HG02981 (cell line): ENCODE measurements at regions not wholly inside any gene's neighbourhood (a gene's known extent, or its start where the extent isn't known, plus 50 kb on each side); places are given as distances from the start of the nearest gene placed in this dataset.

ENCODE experiments used
- ATAC-seq: cut with Tn5 transposase; IDR thresholded peaks from one replicate; pipeline ENCODE4 v1.9.1; 2021; ENCODE audit warnings: mild to moderate bottlenecking, moderate library complexity; ENCODE audit not compliant: unreplicated experiment

GRCh38 chr2:45256173-45256866, 247.1 kb upstream of the SIX2 start:
- no peak for ATAC-seq

- no peak for ATAC-seq
Measured at GRCh38 chr2:45255563-45255962, 246.3 kb upstream of the SIX2 start.

GRCh38 chr2:45254025-45254424, 244.8 kb upstream of the SIX2 start:
- no peak for ATAC-seq

GRCh38 chr2:45253151-45253550, 243.9 kb upstream of the SIX2 start:
- no peak for ATAC-seq

GRCh38 chr2:45250176-45250575, 240.9 kb upstream of the SIX2 start:
- ATAC-seq: no peak

- ATAC-seq: no peak
Measured at GRCh38 chr2:45248214-45248613, 239.0 kb upstream of the SIX2 start.

- no peak for ATAC-seq
Measured at GRCh38 chr2:45244928-45245327, 235.7 kb upstream of the SIX2 start.

GRCh38 chr2:45242161-45242741, 233.0 kb upstream of the SIX2 start:
- no peak for ATAC-seq

GRCh38 chr2:45241061-45241561, 231.9 kb upstream of the SIX2 start:
- no peak for ATAC-seq

- no peak for ATAC-seq
Measured at GRCh38 chr2:45237850-45238542, 228.7 kb upstream of the SIX2 start.

- ATAC-seq: no peak
Measured at GRCh38 chr2:45237128-45237527, 227.9 kb upstream of the SIX2 start.

- no peak for ATAC-seq
Measured at GRCh38 chr2:45236268-45236667, 227.0 kb upstream of the SIX2 start.

GRCh38 chr2:45233301-45233700, 224.0 kb upstream of the SIX2 start:
- ATAC-seq: no peak

GRCh38 chr2:45232818-45233217, 223.6 kb upstream of the SIX2 start:
- no peak for ATAC-seq

- ATAC-seq: no peak
Measured at GRCh38 chr2:45229411-45229810, 220.2 kb upstream of the SIX2 start.

GRCh38 chr2:45227347-45227746, 218.1 kb upstream of the SIX2 start:
- ATAC-seq: no peak

GRCh38 chr2:45224993-45225380, 215.7 kb upstream of the SIX2 start:
- ATAC-seq: no peak

- no peak for ATAC-seq
Measured at GRCh38 chr2:45224321-45224992, 215.2 kb upstream of the SIX2 start.

GRCh38 chr2:45223531-45223930, 214.3 kb upstream of the SIX2 start:
- ATAC-seq: no peak

GRCh38 chr2:45220227-45220626, 211.0 kb upstream of the SIX2 start:
- no peak for ATAC-seq

- ATAC-seq: no peak
Measured at GRCh38 chr2:45218931-45219339, 209.7 kb upstream of the SIX2 start.

- no peak for ATAC-seq
Measured at GRCh38 chr2:45218297-45218696, 209.0 kb upstream of the SIX2 start.
